BLaER1 (cell line): ENCODE measurements at regions not wholly inside any gene's neighbourhood (a gene's known extent, or its start where the extent isn't known, plus 50 kb on each side); places are given as distances from the start of the nearest gene placed in this dataset.
"Not testable (repeated sequence)": the region's sequence is repeated elsewhere in the genome, so short reads cannot be mapped to it uniquely, and the experiment has no call there.

Experiments used
- H3K27ac ChIP-seq: shearing (Covaris generic); formaldehyde crosslinking; 2 replicates; pipeline ENCODE4 v1.8.1; 2022
- H3K27me3 ChIP-seq: shearing (Covaris generic); formaldehyde crosslinking; 2 replicates; pipeline ENCODE4 v1.8.1; 2022
- H3K36me3 ChIP-seq: shearing (Covaris generic); formaldehyde crosslinking; 2 replicates; pipeline ENCODE4 v1.8.1; 2022
- H3K4me1 ChIP-seq: shearing (Covaris generic); formaldehyde crosslinking; 2 replicates; pipeline ENCODE4 v1.8.1; 2022
- H3K4me2 ChIP-seq: shearing (Covaris generic); formaldehyde crosslinking; 2 replicates; pipeline ENCODE4 v1.8.1; 2022
- H3K4me3 ChIP-seq: shearing (Covaris generic); formaldehyde crosslinking; 2 replicates; pipeline ENCODE4 v1.8.1; 2022
- H3K9ac ChIP-seq: shearing (Covaris generic); formaldehyde crosslinking; 2 replicates; pipeline ENCODE4 v1.8.1; 2022
- H3K9me3 ChIP-seq: shearing (Covaris generic); formaldehyde crosslinking; 2 replicates; pipeline ENCODE4 v1.8.1; 2022
- H4K20me1 ChIP-seq: shearing (Covaris generic); formaldehyde crosslinking; 2 replicates; pipeline ENCODE4 v1.8.1; 2022
- Cebpa-rat ChIP-seq: shearing (Covaris generic); IDR thresholded peaks from 2 replicates; pipeline ENCODE4 v1.8.1; 2022

- Histone ChIP-seq H3K4me1 (no peaks in the 10 kb centered on the region), H3K27ac (no peak overlapping the region), H3K4me3 (no peak overlapping the region), H3K4me2 (no peak overlapping the region), H4K20me1 (no peaks in the 10 kb centered on the region), H3K27me3 (no peaks in the 10 kb centered on the region), H3K36me3 (no peaks in the 10 kb centered on the region), H3K9ac (no peak overlapping the region), H3K9me3 (no peaks in the 10 kb centered on the region)
- TF ChIP-seq Cebpa-rat, result no peak
Measured at GRCh38 chr9:30522486-30522885, 1862.0 kb upstream of the ACO1 start.

DNA sequence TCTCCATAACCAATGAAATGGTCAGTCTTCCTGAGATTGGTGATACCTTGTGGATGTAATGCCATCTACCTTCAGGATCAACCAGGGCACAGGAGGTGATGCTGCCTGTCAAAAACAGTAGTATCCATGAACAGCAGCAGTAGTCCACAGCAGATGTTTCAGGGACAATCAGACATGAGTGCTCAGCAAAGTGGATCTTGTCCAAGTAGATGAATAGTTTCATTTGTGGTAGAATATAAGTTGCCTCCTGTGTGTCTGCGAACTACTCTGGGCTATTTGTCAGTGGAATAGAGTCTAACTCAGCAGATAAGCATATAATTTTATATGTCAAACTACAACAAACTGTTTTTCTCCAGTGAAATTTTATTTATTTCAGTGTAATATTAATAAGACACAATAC, 1860.1 kb upstream of the ACO1 start:
- H4K20me1 ChIP-seq, result no peaks in the 10 kb centered on the region
- no peaks in the 10 kb centered on the region for H3K9me3 ChIP-seq
- no peak for TF ChIP-seq Cebpa-rat
- H3K27me3 ChIP-seq, result no peaks in the 10 kb centered on the region
- no peaks in the 10 kb centered on the region for H3K4me1 ChIP-seq
- no peak overlapping the region for H3K27ac ChIP-seq
- no peak overlapping the region for H3K4me2 ChIP-seq
- no peak overlapping the region for H3K4me3 ChIP-seq
- H3K36me3 ChIP-seq, result no peaks in the 10 kb centered on the region
- H3K9ac ChIP-seq, result no peak overlapping the region

DNA sequence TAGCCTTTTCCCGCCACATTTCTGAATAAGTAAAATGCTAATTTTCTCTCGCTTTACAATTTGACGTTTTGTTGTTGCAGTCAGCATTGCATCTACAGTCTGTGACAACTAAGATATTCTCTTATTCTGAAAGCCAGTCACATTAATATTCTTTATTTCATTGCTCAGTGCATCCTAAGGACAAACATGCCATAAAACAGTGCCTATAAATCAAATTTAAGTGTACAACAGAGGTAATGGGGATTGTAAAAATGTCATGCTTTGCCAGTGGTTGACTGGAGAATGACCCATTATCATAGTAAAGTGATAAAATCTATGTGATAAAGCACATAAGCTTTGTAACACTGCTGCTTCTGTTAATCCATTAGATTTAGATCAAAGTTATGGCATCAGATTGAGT, 1850.0 kb upstream of the ACO1 start:
- TF ChIP-seq Cebpa-rat, result no peak
- Histone ChIP-seq H3K36me3 (no peaks in the 10 kb centered on the region), H3K4me3 (no peak overlapping the region), H3K4me2 (no peak overlapping the region), H3K4me1 (no peaks in the 10 kb centered on the region), H4K20me1 (no peaks in the 10 kb centered on the region), H3K27me3 (no peaks in the 10 kb centered on the region), H3K9ac (no peak overlapping the region), H3K27ac (no peak overlapping the region), H3K9me3 (peaks cover 14% of the 10 kb centered on the region)

- Histone ChIP-seq H3K27me3 (no peaks in the 10 kb centered on the region), H3K27ac (no peak overlapping the region)
Measured at GRCh38 chr9:30534896-30535295, 1849.5 kb upstream of the ACO1 start.

GRCh38 chr9:30536494-30536893, 1847.9 kb upstream of the ACO1 start:
- no peaks in the 10 kb centered on the region for H3K27me3 ChIP-seq
- no peaks in the 10 kb centered on the region for H4K20me1 ChIP-seq
- no peak overlapping the region for H3K4me2 ChIP-seq
- no peaks in the 10 kb centered on the region for H3K4me1 ChIP-seq
- no peak overlapping the region for H3K4me3 ChIP-seq
- H3K36me3 ChIP-seq, result no peaks in the 10 kb centered on the region
- H3K27ac ChIP-seq, result no peak overlapping the region
- no peak for TF ChIP-seq Cebpa-rat
- H3K9ac ChIP-seq, result no peak overlapping the region
- H3K9me3 ChIP-seq, result peaks cover 8% of the 10 kb centered on the region

More at GRCh38 chr9:30534896-30535295, 1849.5 kb upstream of the ACO1 start:
- no peak overlapping the region for H3K4me2 ChIP-seq
- H3K9ac ChIP-seq, result no peak overlapping the region
- no peaks in the 10 kb centered on the region for H3K36me3 ChIP-seq
- H3K9me3 ChIP-seq, result peaks cover 14% of the 10 kb centered on the region
- no peaks in the 10 kb centered on the region for H4K20me1 ChIP-seq
- TF ChIP-seq Cebpa-rat, result no peak
- H3K4me1 ChIP-seq, result no peaks in the 10 kb centered on the region
- no peak overlapping the region for H3K4me3 ChIP-seq

- H4K20me1 ChIP-seq, H3K4me1 ChIP-seq, H3K9me3 ChIP-seq, H3K27me3 ChIP-seq, H3K36me3 ChIP-seq, H3K9ac ChIP-seq, H3K27ac ChIP-seq, H3K4me3 ChIP-seq, H3K4me2 ChIP-seq: not testable (repeated sequence)
Measured at GRCh38 chr9:30539696-30540095, 1844.7 kb upstream of the ACO1 start.

GRCh38 chr9:30574355-30575151, 1809.9 kb upstream of the ACO1 start:
- Histone ChIP-seq H3K4me2 (no peak overlapping the region), H3K27ac (no peak overlapping the region), H3K27me3 (no peaks in the 10 kb centered on the region), H4K20me1 (no peaks in the 10 kb centered on the region), H3K36me3 (no peaks in the 10 kb centered on the region), H3K4me3 (no peak overlapping the region), H3K9ac (no peak overlapping the region), H3K4me1 (no peaks in the 10 kb centered on the region), H3K9me3 (peaks cover 12% of the 10 kb centered on the region; the same call in 1 of the 2 replicates)
- no peak for TF ChIP-seq Cebpa-rat

DNA sequence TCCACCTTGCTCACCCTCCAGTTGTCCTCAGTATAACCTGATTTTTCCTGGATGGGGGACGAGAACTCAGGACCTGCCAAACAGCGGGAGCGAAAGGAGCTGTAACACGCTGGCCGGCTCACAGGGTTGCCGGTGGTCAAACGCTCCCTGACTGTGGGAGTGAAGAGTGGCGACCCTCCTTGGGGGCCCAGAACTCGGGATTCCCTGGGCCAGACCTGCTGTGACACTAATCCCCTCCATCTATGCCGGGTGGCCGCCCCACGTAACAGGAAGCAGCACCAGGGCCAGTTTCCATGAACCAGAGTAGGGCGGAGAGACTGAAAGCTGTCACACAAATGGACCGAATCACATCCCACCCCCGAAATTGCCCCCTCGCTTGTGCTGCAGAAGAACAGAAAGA, 1809.2 kb upstream of the ACO1 start:
- TF ChIP-seq Cebpa-rat, result no peak
- no peaks in the 10 kb centered on the region for H3K27me3 ChIP-seq
- H3K9me3 ChIP-seq, result peaks cover 12% of the 10 kb centered on the region; the same call in 1 of the 2 replicates
- no peaks in the 10 kb centered on the region for H3K36me3 ChIP-seq
- no peaks in the 10 kb centered on the region for H4K20me1 ChIP-seq
- no peak overlapping the region for H3K4me2 ChIP-seq
- no peaks in the 10 kb centered on the region for H3K4me1 ChIP-seq
- H3K27ac ChIP-seq, result no peak overlapping the region
- H3K9ac ChIP-seq, result no peak overlapping the region
- H3K4me3 ChIP-seq, result no peak overlapping the region

- TF ChIP-seq Cebpa-rat, result no peak
- no peaks in the 10 kb centered on the region for H4K20me1 ChIP-seq
- H3K4me3 ChIP-seq, result no peak overlapping the region
- H3K27ac ChIP-seq, result no peak overlapping the region
- peaks cover 12% of the 10 kb centered on the region; the same call in 1 of the 2 replicates for H3K9me3 ChIP-seq
- H3K4me1 ChIP-seq, result no peaks in the 10 kb centered on the region
- H3K36me3 ChIP-seq, result no peaks in the 10 kb centered on the region
- H3K27me3 ChIP-seq, result no peaks in the 10 kb centered on the region
- H3K9ac ChIP-seq, result no peak overlapping the region
- H3K4me2 ChIP-seq, result no peak overlapping the region
Measured at GRCh38 chr9:30575691-30576090, 1808.8 kb upstream of the ACO1 start.

DNA sequence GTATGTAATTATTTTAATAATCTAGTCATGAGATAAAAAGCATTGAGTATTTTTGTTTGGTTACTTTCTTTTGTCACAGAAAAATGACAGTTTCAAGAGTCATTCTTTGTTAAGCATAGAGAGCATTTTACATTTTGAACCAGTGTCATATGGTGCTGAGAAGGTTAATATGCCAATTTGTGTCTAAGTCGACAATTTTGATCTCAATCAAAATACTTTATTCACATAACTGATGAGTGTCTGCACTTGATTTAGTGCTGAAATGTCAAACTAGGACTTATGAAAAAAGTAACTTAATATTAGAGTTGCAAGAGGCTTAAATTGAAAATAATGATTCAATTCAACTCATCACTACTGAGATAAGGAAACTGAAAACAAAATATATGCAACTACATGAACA, 1804.6 kb upstream of the ACO1 start:
- H3K4me1 ChIP-seq, result no peaks in the 10 kb centered on the region
- no peak overlapping the region for H3K4me3 ChIP-seq
- TF ChIP-seq Cebpa-rat, result no peak
- no peaks in the 10 kb centered on the region for H3K36me3 ChIP-seq
- no peak overlapping the region for H3K9ac ChIP-seq
- no peaks in the 10 kb centered on the region for H4K20me1 ChIP-seq
- peaks cover 7% of the 10 kb centered on the region; the same call in 1 of the 2 replicates for H3K9me3 ChIP-seq
- H3K4me2 ChIP-seq, result no peak overlapping the region
- no peaks in the 10 kb centered on the region for H3K27me3 ChIP-seq
- H3K27ac ChIP-seq, result no peak overlapping the region

- Histone ChIP-seq H3K9me3 (no peaks in the 10 kb centered on the region), H3K27me3 (no peaks in the 10 kb centered on the region), H3K4me3 (no peak overlapping the region), H3K27ac (no peak overlapping the region), H4K20me1 (no peaks in the 10 kb centered on the region), H3K4me1 (no peaks in the 10 kb centered on the region), H3K36me3 (no peaks in the 10 kb centered on the region), H3K9ac (no peak overlapping the region), H3K4me2 (no peak overlapping the region)
- no peak for TF ChIP-seq Cebpa-rat
Measured at GRCh38 chr9:30582240-30582639, 1802.2 kb upstream of the ACO1 start.
